ENCODE measurements at regions not wholly inside any gene's neighbourhood (a gene's known extent, or its start where the extent isn't known, plus 50 kb on each side); places are given as distances from the start of the nearest gene placed in this dataset.

GRCh38 chr3:164478323-164478722 lies 600.0 kb downstream of the SI start:
- TF ChIP-seq CTCF (IDR thresholded peaks at IDR 0.05) (no peak), POLR2A (IDR thresholded peaks at IDR 0.05; ENCODE audit: low read depth) (no peak), EP300 (IDR thresholded peaks at IDR 0.05) (no peak), POLR2AphosphoS5 (IDR thresholded peaks at IDR 0.05) (no peak)
- no peak overlapping the region for H3K27ac ChIP-seq (replicated peaks in 1 of 4)
- H3K9me3 ChIP-seq: no peaks in the 10 kb centered on the region
- H3K27me3 ChIP-seq: no peaks in the 10 kb centered on the region
- H3K4me3 ChIP-seq: no peak overlapping the region
- intact Hi-C loops (cut with DNase I): no loop called here
- WGBS: 100% methylated on average over 2 of the region's 5 CpGs
- no peaks in the 10 kb centered on the region for H3K4me1 ChIP-seq
- H3K36me3 ChIP-seq: no peaks in the 10 kb centered on the region
- DNase-seq (ENCODE audit: extremely low spot score): no peak

DNA sequence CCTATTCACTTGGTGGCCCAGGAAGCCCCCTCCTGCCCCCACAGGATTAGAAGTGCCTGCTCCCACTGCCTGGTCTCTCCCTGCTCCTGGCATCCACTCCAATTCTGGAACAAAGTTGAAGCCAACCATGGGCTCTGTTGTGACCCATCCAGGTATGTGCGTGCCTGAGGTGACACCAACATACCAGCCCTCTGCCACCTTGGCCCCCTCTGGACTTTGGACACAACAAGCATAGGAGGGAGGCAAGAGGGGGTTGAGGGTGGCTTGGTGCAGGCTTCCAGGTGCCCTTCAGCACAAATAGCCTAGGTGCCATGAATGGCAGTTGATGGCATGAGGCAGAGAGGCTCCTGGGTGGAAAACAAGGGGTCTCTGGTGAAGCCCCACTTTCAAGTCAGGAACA lies 600.9 kb downstream of the SI start:
- intact Hi-C loops (cut with DNase I): no loop called here

GRCh38 chr3:164476631-164477030 lies 601.7 kb downstream of the SI start:
- Histone ChIP-seq H3K27ac (replicated peaks in 1 of 4) (no peak overlapping the region), H3K4me3 (no peak overlapping the region), H3K36me3 (no peaks in the 10 kb centered on the region), H3K4me1 (no peaks in the 10 kb centered on the region), H3K27me3 (no peaks in the 10 kb centered on the region), H3K9me3 (no peaks in the 10 kb centered on the region)
- TF ChIP-seq CTCF (IDR thresholded peaks at IDR 0.05) (no peak), POLR2A (IDR thresholded peaks at IDR 0.05; ENCODE audit: low read depth) (no peak), EP300 (IDR thresholded peaks at IDR 0.05) (no peak), POLR2AphosphoS5 (IDR thresholded peaks at IDR 0.05) (no peak)
- intact Hi-C loops (cut with DNase I): no loop called here
- 97% methylated on average over 3 of the region's 3 CpGs for WGBS
- no peak for DNase-seq (ENCODE audit: extremely low spot score)

More for the DNA sequence above, 600.9 kb downstream of the SI start:
- no peaks in the 10 kb centered on the region for H3K9me3 ChIP-seq
- WGBS: 86% methylated on average over 1 of the region's 1 CpG
- H3K27me3 ChIP-seq: no peaks in the 10 kb centered on the region
- no peaks in the 10 kb centered on the region for H3K4me1 ChIP-seq
- no peak overlapping the region for H3K27ac ChIP-seq (replicated peaks in 1 of 4)
- no peak overlapping the region for H3K4me3 ChIP-seq
- no peaks in the 10 kb centered on the region for H3K36me3 ChIP-seq
- DNase-seq (ENCODE audit: extremely low spot score): no peak
- TF ChIP-seq CTCF (IDR thresholded peaks at IDR 0.05): no peak
- TF ChIP-seq POLR2AphosphoS5 (IDR thresholded peaks at IDR 0.05): no peak
- no peak for TF ChIP-seq POLR2A (IDR thresholded peaks at IDR 0.05; ENCODE audit: low read depth)
- no peak for TF ChIP-seq EP300 (IDR thresholded peaks at IDR 0.05)

DNA sequence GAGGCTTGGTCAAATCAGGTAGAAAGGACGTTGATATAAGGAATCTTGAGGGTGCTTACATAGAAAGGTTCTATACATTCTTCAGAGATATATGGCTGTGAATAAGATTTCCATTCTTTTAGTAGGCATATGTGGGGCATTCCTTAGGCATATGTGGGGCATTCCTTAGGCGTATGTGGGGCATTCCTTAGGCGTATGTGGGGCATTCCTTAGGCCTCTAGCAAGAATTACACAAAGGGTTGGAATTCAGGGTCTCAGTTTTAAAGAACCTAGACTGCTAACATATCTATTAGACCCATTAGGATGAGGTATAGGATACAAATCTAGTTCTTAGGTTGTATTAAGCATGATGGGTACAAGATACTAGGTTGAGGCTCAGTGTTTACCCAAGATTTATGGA lies 607.8 kb downstream of the SI start:
- no peaks in the 10 kb centered on the region for H3K9me3 ChIP-seq
- H3K27ac ChIP-seq (replicated peaks in 1 of 4): no peak overlapping the region
- TF ChIP-seq POLR2A (IDR thresholded peaks at IDR 0.05; ENCODE audit: low read depth) (no peak), CTCF (IDR thresholded peaks at IDR 0.05) (no peak), POLR2AphosphoS5 (IDR thresholded peaks at IDR 0.05) (no peak), EP300 (IDR thresholded peaks at IDR 0.05) (no peak)
- WGBS: 81% methylated on average over 3 of the region's 3 CpGs
- H3K4me3 ChIP-seq: no peak overlapping the region
- no peak for DNase-seq (ENCODE audit: extremely low spot score)
- no peaks in the 10 kb centered on the region for H3K27me3 ChIP-seq
- intact Hi-C loops (cut with DNase I): no loop called here
- no peaks in the 10 kb centered on the region for H3K4me1 ChIP-seq
- no peaks in the 10 kb centered on the region for H3K36me3 ChIP-seq

- DNase-seq (ENCODE audit: extremely low spot score): no peak
- H3K4me3 ChIP-seq: no peak overlapping the region
- no peaks in the 10 kb centered on the region for H3K27me3 ChIP-seq
- H3K36me3 ChIP-seq: no peaks in the 10 kb centered on the region
- H3K4me1 ChIP-seq: no peaks in the 10 kb centered on the region
- H3K27ac ChIP-seq (replicated peaks in 1 of 4): no peak overlapping the region
- 72% methylated on average over 6 of the region's 6 CpGs for WGBS
- no peak for TF ChIP-seq POLR2AphosphoS5 (IDR thresholded peaks at IDR 0.05)
- no peak for TF ChIP-seq CTCF (IDR thresholded peaks at IDR 0.05)
- TF ChIP-seq POLR2A (IDR thresholded peaks at IDR 0.05; ENCODE audit: low read depth): no peak
- no peak for TF ChIP-seq EP300 (IDR thresholded peaks at IDR 0.05)
- intact Hi-C loops (cut with DNase I): no loop called here
- H3K9me3 ChIP-seq: no peaks in the 10 kb centered on the region
Measured at GRCh38 chr3:164468055-164468454, 610.2 kb downstream of the SI start.
